ENCODE measurements at regions not wholly inside any gene's neighbourhood (a gene's known extent, or its start where the extent isn't known, plus 50 kb on each side); places are given as distances from the start of the nearest gene placed in this dataset.

DNA sequence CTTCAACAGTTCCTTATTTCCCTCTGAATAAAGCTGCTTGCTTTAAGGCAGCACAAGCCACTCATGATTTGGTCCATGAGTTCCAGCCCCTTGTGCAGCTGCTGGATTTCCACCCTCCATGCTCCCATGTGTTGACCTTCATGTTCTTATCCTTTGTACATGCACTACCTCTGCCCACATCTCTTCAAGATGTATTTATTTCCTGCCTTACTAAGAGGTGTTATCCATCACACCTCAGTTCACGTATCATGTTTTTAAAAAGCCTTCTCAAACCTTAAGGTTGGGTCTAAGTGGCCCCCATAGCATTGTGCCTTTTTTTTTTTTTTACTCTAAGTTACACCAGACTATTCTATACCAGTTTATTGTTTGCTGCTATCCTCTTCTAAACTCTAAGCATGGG lies 107.7 kb downstream of the SIPA1L2 start:
- no peak for DNase-seq (ENCODE audit: low read depth in 2 of 3, low spot score in 2 of 3)

GRCh38 chr1:232521660-232522059 lies 108.3 kb downstream of the SIPA1L2 start:
- DNase-seq (ENCODE audit: low read depth in 2 of 3, low spot score in 2 of 3): no peak

GRCh38 chr1:232519186-232519585 lies 110.7 kb downstream of the SIPA1L2 start:
- DNase-seq (ENCODE audit: low read depth in 2 of 3, low spot score in 2 of 3): no peak

- DNase-seq (ENCODE audit: low read depth in 2 of 3, low spot score in 2 of 3): no peak
These were observed 111.6 kb downstream of the SIPA1L2 start for GRCh38 chr1:232518349-232518748.

GRCh38 chr1:232517204-232517603 lies 112.7 kb downstream of the SIPA1L2 start:
- no peak for DNase-seq (ENCODE audit: low read depth in 2 of 3, low spot score in 2 of 3)

DNA sequence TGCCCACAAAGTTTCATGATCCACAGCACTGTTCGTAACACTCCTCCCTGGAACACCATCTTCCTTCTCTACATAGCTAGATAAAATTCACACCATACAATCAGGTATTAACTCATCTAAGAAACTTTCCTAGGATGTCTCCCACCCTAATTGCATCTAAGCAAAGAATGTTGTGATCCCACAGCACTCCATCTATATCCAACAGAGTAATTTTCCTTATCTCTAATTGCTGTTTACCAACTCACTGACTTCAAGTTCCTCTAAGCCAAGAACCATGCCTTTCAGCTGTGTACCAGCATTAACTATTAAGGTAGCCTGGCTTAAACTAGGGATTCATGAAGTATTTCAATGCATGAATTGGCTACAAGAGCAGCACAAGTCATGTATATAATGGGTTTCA lies 114.2 kb downstream of the SIPA1L2 start:
- DNase-seq (ENCODE audit: low read depth in 2 of 3, low spot score in 2 of 3): no peak

DNA sequence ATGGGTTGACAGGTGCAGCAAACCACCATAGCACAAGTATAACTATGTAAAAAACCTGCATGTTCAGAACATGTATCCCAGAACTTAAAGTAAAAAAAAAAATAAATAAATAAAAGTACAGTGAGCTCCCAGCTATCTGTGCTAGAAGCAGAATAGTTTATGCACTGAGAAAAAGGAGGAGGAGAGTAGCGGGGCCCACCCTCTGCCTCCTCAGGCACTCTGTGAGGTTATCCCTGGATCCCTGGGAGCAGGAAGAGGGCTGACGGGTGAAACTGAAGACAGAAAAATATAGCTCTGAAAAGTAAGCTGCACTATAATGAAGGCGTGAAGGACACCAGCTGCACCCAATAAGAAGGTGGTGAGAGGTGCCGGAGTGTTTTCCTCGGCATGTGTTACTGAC lies 117.2 kb downstream of the SIPA1L2 start:
- DNase-seq (ENCODE audit: low read depth in 2 of 3, low spot score in 2 of 3): no peak

DNA sequence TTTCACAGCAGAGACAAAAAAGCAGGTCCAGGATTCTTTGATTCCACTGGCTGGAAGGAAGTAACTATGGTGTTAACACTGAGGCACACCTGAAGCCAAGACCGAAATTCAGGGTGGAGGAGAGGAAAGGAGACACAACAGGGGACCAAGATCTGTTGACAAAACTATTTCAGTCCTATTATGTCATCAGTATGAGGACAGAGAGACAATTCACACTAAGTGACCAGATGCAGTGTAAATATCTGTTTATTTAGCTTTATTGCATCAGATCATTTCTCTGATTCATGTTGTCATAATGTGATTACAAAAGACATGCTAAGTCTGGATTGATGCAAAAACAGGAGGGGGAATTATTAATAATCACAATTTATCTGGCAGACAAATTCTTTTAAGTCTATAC lies 118.8 kb downstream of the SIPA1L2 start:
- no peak for DNase-seq (ENCODE audit: low read depth in 2 of 3, low spot score in 2 of 3)

DNA sequence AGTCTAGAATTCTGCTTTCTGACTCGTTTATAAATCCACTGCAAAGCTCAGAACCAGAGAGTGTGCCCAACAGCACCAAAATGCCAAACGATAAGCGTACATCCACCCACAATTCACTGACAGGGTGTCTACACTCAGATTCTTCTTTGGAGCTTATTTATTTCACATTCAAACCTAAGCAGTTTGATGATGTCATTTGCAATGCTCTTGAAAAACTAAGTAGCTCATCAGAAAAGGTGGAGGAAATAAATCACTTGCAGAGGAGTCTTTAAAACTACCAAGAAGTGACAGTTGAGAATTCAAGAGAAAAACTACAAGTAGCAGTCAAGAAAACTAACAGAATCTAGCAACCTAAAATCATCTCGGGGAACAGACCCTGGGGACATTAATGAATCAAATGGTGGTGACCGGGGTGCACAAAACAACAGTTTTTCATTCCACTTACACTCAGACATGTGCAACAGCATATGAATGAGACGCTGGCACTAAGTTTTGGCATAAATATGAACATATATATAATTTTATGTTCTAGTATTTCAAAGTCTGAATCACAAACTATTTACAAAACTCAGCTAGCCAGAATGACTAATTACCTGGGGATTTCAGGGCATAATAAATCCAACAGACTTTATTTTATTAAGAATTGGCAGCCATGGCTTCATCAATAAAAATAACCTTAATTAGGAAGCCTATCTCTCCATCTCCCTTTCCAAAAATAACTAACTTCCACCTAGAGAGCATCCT lies 119.4 kb downstream of the SIPA1L2 start:
- DNase-seq (ENCODE audit: low read depth in 2 of 3, low spot score in 2 of 3): no peak

DNA sequence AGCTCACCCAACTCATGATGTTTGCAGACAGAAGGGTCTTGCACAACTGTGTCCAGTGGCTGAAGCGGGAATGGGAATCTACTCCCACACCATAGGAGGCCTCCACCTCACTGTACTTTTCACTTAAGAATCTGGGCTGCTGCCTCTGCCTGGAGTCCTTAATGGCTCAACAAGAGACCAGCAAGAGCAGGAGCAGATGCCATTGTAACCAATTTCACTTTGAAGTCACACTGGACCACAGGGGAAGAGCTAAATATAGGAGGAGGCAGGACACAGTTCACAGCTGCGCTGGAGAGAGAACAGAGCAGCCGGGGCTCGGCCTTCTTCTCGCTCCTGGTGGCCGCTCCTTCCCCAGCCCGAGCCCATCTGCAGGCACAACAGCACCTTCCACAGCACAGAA lies 120.4 kb downstream of the SIPA1L2 start:
- DNase-seq (ENCODE audit: low read depth in 2 of 3, low spot score in 2 of 3): no peak

DNA sequence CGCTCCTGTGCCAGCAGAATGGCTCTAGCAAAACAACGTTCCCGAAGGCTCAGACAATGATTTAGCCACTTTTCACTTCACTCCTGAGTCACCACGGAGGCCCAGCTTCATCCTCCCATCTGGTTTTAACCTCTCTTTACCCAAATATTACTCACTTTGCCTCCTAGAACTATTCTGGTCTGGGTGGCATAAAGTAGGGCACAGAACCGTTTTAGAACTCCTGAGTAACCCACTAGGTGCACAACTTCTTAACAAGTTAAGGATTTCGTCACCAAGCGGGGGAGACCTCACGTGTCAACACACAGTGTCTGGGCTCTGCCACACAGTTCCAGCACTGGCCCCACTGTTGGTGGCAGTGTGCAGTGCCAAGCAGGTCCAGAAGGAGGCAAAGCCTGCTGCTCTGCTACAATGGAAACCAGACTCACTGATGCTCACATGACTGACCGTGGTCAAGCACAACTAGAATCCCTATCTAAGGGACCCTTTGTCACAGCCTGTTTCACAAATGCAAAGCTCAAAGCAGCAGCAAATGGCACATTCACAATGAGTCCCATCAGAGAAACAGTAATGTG lies 121.7 kb downstream of the SIPA1L2 start:
- DNase-seq (ENCODE audit: low read depth in 2 of 3, low spot score in 2 of 3): no peak

- DNase-seq (ENCODE audit: low read depth in 2 of 3, low spot score in 2 of 3): no peak
These were observed 122.4 kb downstream of the SIPA1L2 start for GRCh38 chr1:232507571-232507970.

DNA sequence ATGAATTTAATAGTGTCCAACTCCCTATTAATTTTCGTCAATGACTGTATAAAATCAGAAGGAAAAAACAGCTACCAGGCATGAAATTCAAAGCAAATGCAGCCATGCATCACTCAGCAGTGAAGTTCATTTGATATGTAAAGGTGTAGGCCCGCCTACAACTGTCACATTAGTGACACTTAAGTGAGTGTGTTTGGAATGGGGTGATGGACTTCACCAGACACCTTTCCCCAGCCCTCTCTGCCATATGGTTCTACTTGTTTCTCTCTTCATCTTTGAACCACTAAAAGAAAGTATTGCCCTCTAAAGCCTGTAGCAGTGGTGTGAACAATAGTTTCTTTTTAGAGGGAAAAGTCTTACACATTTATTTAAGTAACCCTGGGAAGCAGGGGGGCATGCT lies 124.0 kb downstream of the SIPA1L2 start:
- DNase-seq (ENCODE audit: low read depth in 2 of 3, low spot score in 2 of 3): no peak

DNA sequence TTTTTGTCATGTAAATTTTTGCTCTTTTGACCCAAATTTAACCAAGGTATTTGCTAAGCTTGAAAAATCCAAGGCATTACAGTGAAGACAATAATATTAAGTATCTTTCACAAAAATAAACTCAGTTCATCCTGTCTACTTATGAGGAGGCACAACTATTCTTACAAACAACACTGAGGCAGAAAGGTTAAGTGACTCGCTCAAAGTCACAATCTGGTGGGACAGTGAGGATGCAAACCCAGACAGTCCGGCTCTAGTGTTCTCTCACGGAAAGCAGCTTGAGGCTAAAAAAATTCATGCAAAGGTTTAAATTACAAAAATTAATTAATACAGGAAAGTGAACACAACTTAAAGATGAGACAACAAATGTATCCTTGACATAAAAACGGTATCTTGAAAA lies 125.3 kb downstream of the SIPA1L2 start:
- DNase-seq (ENCODE audit: low read depth in 2 of 3, low spot score in 2 of 3): no peak

GRCh38 chr1:232503497-232503896 lies 126.4 kb downstream of the SIPA1L2 start:
- no peak for DNase-seq (ENCODE audit: low read depth in 2 of 3, low spot score in 2 of 3)

DNA sequence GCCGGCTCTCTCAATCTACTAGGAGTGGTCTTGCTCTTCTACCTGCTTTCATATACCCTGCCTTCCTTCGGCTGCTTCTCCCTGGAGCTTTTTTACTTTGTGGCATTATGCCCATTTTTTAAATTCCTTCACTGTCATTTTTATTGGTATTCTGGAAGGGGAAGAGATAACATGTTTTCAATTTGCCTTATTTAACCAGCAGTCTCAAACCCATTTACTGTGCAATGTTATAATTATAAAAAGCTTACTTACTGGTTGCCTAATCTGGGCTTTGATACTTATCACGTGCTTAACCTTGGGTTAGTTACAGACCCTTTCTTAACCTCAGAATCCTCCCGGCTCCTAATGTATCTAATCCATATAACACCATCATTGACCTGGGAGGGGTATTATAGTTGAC lies 128.1 kb downstream of the SIPA1L2 start:
- DNase-seq (ENCODE audit: low read depth in 2 of 3, low spot score in 2 of 3): no peak

DNA sequence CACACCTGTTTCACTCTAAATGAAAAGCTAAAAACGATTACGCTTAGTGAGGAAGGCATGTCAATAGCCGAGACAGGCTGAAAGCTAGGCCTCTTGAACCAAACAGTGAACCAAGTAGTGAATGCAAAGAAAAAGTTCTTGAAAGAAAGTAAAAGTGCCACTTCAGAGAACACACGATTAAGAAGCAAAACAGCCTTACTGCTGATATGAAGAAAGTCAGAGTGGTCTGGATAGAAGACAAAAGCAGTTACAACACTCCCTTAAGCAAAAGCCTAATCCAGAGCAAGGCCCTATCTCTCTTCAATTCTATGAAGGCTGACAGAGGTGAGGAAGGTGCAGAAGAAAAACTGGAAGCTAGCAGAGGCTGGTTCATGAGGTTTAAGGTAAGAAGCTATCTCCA lies 130.7 kb downstream of the SIPA1L2 start:
- DNase-seq (ENCODE audit: low read depth in 2 of 3, low spot score in 2 of 3): no peak

GRCh38 chr1:232493869-232494268 lies 136.1 kb downstream of the SIPA1L2 start:
- DNase-seq (ENCODE audit: low read depth in 2 of 3, low spot score in 2 of 3): no peak

DNA sequence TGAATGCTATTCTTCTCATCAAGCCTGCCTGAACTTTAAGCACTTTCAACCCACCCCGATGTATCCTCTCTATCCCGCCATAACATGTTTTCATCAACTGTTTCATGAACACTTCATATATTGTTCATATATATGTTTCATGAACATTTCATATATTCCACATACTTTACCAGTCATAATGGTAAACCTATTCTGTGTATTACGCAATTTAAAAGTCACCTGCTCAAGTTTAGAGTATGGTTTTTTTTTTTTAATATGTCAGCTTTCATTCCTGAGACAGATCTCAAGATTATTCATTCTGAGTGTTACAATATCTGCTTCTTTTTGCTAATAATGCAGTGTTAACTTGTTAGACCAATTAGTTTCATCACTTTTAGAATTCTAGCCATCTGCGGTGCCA lies 140.7 kb downstream of the SIPA1L2 start:
- DNase-seq (ENCODE audit: low read depth in 2 of 3, low spot score in 2 of 3): no peak

GRCh38 chr1:232487236-232487635 lies 142.7 kb downstream of the SIPA1L2 start:
- no peak for DNase-seq (ENCODE audit: low read depth in 2 of 3, low spot score in 2 of 3)

GRCh38 chr1:232486454-232487207 lies 143.3 kb downstream of the SIPA1L2 start:
- DNase-seq (ENCODE audit: low read depth in 2 of 3, low spot score in 2 of 3): no peak

GRCh38 chr1:232486006-232486405 lies 143.9 kb downstream of the SIPA1L2 start:
- no peak for DNase-seq (ENCODE audit: low read depth in 2 of 3, low spot score in 2 of 3)

Data from activated CD8-positive, alpha-beta memory T cell treated with anti-CD3 and anti-CD28 coated beads for 48 hours (primary cell).